NCI-H460 (cell line): ENCODE measurements at regions not wholly inside any gene's neighbourhood (a gene's known extent, or its start where the extent isn't known, plus 50 kb on each side); places are given as distances from the start of the nearest gene placed in this dataset.

ENCODE experiments used
- DNase-seq: peaks from one replicate; pipeline ENCODE4 v3.0.0-alpha.2; 2016; ENCODE audit warnings: low read depth; ENCODE audit errors: extremely low read depth

DNA sequence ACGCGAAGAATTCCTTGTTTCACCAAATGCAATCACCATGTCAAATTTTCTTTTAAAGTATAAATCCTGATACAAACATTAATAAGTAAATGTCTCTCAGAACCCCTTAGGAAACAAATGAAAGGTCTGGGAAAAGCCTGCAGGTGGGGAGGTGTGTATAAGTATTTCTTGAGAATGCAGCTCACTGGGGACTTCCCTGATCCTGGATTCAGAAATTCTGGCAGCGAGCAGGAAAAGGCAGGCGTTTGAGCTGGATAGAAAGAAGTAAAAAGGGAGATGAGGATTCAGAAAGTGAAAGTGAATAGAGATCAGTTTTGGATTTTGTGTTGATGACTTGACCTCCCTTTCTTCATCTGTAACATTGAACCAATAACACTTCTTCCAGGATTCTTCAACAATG lies 68.3 kb upstream of the CTSC start:
- DNase-seq, result no peak

- DNase-seq, result no peak
Measured at GRCh38 chr11:88404932-88405710, 67.6 kb upstream of the CTSC start.

- no peak for DNase-seq
Measured at GRCh38 chr11:88404391-88404790, 66.9 kb upstream of the CTSC start.

DNA sequence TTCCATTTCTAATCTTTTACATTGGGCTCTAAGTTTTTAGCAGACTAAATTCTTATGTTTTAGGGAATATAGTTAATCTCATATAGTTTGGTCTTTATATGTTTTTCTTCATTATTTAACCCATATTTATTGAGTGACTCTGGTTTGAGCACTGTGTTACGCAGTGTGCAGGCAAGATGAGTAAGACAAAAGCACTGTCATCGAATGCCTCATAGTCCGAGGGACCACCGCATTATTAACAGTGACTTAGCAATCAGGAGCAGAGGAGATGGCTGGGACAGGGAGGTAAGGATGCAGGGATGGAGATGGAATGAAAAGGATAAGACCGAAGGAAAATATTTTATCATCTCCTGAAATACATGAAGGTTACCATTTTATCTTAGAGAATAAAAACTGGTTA lies 65.2 kb upstream of the CTSC start:
- no peak for DNase-seq

- no peak for DNase-seq
Measured at GRCh38 chr11:88402192-88402715, 64.7 kb upstream of the CTSC start.

DNA sequence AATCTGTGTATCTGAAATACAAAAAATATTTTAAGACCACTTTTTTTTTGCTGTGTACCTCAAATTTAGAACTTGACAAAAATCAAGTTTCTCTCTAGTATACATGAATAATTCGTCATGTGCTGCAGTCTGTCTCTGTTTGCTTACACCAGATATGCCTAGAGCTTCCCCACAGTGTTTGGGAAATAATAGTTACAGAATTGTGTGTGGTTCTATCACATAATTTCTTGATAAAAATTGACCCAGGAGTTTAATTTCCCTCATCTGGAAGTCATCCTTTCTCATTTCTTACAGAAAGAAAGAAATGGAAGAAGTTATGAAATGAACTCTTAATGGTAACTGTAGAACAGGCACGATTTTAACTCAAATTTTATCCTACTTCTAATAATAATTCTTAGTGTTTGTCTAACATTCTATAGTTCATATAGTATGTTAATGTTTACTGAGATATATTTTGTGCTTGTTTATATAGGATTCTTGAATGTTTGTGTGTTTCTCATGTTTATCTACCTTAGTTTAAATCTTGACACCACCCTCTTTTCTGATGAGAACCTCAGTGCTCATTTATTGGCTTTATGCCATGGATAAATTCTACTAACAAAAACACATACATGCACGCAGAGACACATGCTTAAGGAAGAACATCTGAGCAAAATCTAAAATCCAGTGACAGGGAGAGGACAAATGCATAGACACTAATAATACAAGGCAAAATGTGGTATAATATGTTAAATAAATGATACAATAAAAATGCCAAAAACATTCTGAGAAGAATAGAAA lies 61.4 kb upstream of the CTSC start:
- no peak for DNase-seq

DNA sequence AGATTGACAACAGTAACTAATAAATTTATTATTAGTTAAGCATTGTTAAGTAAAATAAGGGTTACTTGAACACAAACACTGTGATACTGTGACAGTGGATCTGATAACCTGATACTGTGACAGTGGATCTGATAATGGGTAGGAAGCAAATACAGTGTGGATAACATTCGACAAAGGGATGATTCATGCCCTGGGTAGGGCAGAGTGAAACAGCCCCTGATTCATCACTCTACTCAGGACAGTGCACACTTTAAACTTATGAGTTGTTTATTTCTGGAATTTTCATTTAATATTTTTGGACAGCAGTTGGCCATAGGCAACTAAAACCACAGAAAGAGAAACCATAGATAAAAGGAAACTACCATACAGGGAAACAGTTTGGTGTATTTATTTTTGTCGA lies 60.8 kb upstream of the CTSC start:
- DNase-seq, result peak; percentile 28

DNA sequence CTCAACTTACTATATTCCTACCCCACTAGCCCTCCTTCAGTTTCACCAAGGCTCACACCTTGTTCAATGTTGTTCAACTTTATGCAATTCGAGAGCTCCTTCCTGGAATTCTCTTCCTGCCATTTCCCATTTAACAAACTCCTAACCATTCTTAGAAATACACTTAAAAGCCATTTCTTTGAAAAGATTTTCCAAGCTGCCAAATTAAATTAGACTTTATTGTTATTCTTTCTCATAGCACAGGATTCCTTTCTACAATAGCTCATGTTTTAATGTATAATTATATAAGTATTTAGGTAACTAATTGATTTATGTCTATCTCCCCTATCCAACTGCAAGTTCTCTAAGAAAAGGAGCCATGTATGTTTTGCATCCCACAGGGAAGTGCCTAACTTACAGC lies 52.7 kb upstream of the CTSC start:
- no peak for DNase-seq

DNA sequence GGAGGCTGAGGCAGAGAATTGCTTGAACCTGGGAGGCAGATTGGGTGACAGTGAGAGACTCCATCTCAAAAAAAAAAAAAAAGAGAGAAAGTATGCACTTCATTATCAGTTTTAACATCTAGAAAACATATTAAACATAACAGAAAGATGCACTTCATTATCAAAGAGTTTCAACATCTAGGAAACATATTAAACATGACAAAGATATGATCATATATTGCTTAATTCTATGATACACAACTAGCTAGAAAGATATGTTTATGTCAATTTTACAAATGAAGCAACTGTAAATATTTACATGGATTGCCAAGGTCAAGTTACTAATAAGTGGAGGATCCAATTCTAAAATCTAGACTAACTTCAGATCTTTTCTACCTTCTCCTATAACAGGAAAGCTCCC lies 50.4 kb upstream of the CTSC start:
- no peak for DNase-seq
